NOMO-1 (cell line): ENCODE measurements at regions not wholly inside any gene's neighbourhood (a gene's known extent, or its start where the extent isn't known, plus 50 kb on each side); places are given as distances from the start of the nearest gene placed in this dataset.

Source experiments
- DNase-seq, 2 experiments: peaks; one replicate each; lab custom pipeline; 2025; ENCODE audit not compliant: unreplicated experiment in 2 of 2; lab: John Stamatoyannopoulos, UW

- DNase-seq, result no peak
These were observed 150.1 kb downstream of the MN1 start for GRCh38 chr22:27651486-27651885.

DNA sequence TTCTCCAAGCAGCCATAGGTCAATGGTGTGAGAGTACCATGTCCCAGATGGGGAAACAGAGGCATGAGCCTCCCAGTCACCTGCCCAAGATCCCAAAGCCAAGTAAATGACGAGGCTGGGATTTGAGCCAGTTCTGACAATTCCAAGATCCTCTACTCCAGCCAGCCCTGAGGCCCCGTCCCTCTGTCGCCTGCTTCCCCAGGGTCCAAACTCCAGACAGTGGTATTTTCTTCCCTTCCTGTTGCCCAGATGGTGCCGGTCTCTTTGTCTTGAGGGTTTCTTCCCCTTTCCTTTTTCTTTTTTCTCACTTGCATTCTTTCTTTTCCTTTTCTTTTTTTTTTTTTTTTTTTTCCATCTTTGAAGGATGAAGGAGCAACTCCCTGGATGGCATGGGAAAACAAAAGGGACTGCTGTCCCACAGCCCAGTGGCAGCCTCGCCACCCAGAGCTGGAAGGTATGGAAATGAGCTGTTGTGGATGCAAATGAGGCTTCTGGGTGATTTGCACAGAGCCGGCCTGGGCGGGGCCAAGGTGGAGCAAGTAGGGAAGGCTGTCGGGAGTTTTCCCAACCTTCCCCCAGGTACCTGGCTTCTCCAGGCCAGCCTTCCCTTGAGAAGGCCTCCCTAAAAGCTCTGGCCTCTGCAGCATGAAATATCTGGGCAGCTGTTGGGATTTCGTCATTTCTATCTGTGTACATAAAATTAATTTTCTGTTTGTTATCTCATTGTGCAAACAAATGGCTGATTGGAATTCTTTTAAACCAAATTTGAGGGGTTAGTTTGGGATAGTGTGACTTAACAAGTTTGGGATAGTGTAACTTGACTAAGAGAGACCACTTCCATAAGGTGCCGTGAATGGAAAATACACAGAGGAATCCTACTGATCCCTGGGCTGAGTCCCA lies 146.8 kb downstream of the MN1 start:
- no peak for DNase-seq

GRCh38 chr22:27655582-27656185 lies 145.9 kb downstream of the MN1 start:
- DNase-seq, result no peak

DNA sequence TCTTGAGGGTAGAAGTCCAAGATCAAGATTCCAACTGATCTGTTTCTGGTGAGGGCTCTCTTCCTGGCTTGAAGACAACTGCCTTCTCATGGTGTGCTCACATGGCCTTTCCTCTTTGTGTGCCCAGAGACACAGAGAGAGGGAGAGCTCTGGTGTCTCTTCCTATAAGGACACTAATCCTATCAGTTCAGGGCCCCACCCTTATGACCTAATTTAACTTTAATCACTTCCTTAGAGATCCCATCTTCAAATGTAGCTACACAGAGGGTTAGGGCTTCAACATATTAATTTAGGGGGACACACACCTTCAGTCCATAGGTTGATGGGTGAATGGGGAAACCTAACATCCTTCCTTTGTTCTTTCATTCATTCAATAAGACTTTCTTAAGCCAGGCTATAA lies 144.6 kb downstream of the MN1 start:
- no peak for DNase-seq

DNA sequence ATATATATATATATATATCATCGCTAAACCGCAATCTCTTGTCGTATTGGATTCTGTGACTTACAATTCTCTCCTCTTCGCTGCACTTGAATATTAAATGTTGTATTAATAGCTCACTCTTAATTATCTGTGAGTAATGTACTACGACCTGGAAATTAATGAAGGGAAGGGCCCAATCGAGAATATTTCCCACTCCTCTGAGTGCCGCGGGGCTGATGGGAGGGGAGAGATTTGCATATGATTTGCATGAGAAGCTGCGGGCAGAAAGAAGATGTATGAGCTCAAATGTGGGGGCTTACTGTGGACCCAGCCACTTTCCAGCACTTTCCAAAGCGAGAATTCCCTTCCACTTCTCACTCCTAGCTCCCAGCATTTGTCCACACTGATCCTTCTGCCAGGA lies 141.2 kb downstream of the MN1 start:
- DNase-seq, result no peak

GRCh38 chr22:27662359-27663301 lies 138.9 kb downstream of the MN1 start:
- no peak for DNase-seq

GRCh38 chr22:27663812-27664211 lies 137.7 kb downstream of the MN1 start:
- no peak for DNase-seq

- no peak for DNase-seq
These were observed 135.1 kb downstream of the MN1 start for GRCh38 chr22:27666272-27666997.

DNA sequence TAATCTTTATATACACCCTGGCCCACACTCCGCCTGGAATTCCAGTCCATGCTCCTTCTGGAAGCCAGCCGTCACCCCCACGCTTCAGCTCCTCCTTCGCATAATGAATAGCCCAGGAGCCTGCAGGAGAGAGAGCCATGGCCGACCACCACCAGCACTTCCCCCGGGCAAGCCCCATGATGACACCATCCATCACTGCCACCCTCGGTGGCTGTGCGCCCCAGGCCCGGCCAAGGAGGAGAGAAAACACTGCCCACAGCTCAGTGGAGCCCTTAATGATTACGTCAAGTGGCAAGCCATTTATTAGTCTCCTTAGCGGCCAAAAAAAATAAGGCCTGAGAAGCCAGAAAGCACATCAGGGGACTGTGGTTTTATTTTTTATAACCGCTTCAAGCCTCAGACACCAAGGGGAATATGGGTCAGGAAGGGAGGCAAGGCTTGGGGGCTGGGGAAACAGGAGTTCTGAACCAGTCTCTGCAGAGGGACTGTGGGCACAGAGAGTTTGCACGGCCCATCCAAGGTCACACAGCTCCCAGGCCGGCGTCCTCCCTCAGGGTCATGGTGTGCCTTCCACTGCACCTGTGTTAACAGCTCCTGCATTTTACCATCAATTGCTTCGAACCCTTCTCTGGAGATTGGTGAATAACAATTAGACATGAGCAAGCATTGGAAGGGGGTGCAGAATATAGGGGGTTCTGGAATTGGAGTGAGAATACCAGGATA lies 134.3 kb downstream of the MN1 start:
- DNase-seq, result no peak

DNA sequence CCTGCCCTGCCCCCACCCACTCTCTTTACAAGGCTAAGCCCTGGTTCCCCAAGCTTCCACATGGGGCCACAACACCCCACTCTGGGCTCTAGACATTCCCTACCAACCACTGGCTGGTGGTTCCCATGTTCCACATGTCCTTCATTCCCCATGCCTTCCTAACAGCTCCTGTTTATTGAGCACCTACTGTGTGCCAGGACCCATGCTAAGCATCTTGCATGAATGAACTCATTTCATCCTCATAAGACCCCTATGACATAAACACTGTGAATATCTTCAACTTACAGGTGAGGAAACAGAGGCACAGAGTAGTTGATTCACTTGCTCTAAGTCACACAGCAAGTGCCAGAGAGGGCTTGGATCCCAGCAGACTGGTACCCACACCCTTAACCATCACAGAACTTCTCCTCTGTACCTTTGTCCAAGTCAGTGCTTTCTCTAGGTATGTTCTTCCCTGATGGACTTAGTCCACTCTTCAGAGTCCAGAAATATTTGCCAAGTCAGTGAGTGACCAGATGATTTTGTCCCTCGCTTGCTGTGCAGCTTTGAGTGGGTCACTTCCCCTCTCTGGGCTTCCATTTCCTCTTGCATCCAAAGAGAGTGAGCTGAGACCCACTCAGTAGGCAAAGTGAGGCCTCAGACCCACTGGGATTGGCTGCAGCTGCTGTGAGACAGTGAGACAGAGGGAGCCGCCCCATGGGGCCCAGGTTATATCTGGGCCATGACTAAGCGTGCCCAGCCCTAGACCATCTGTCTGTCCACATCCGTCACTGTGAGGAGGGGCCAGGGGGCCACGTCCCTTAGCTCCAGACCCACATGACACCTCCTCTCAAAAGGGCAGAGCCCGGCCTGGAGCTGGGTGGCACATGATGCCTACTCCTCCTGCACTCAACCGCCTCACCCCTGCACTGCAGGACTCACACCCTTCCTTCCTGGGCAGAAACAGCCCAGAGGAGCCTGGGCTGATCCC lies 132.4 kb downstream of the MN1 start:
- DNase-seq, result peak; percentile 85 to 95

DNA sequence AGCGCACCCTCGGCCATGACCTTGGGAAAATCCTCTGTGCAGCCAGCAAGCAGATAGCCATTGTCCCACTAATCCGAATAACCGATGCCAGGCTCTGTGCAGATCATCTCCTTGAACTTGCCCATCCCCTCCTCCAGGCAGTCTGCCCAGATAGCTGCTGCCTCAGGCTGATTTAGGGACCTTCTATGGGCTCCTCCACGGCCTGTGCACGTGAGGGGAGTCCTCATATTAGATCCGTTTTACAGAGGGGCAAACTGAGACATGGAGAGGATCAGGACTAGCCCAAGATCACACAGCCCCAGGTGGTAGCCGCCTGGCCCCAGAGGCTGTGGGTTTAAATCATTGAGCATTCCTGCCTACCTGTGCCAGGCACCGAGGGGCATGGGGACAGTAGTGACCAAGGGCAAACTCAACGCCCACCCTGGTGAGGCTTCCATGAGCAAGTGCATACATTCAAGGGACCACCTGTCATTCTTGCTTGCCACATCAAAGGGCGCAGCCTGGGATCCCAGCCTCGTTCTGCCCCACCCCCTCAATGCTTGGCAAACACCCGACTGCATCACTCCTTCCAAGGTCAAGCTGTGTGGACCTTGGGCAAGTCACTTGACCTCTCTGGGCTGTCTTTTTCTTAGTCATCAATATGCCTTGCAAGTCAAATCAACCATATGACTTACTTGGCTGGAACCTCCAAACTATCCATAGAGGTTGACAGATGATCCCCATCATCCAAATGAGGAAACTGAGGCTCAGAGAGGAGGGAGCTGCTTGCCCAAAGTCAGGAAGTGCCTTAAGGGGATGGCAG lies 131.6 kb downstream of the MN1 start:
- DNase-seq, result peak in 1 of 2 experiments; percentile 12

GRCh38 chr22:27670701-27671412 lies 130.7 kb downstream of the MN1 start:
- DNase-seq, result peak; percentile 35 to 60

GRCh38 chr22:27671413-27671935 lies 130.1 kb downstream of the MN1 start:
- no peak for DNase-seq

GRCh38 chr22:27672721-27673418 lies 128.7 kb downstream of the MN1 start:
- DNase-seq, result no peak

- no peak for DNase-seq
These were observed 127.7 kb downstream of the MN1 start for GRCh38 chr22:27673839-27674238.

DNA sequence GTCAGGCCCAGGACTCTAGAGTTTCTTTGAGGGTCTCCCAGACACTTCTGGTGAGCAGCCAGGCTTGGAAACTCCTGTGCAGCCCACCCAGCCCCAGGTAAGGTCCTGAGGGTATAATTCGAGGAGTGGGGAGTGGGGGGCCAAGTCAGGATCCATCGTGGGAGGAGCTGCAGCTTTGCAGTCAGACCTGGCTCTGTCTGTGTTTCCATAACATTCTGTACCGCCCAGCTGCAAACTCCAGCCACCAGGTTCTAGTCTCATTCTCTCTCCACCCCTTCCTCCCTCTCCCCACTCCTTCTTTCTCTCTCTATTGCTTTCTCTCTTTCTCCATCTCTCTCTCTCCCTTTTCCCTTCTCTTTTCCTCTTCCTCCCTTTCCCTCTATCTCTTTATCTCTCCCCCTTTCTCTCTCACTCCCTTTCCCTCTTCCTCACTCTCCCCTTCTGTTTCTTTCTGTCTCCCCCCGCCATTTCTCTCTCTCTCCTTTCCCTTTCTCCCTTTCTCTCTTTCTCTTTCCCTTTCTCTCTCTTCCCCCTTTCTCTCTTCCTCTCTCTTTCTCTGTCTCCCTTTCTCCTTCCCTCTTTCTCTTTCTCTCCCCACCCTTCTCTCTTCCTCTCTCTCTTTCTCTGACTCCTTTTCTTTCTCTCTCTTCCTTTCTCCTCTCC lies 127.2 kb downstream of the MN1 start:
- DNase-seq, result no peak
